GM12875 (cell line): ENCODE measurements at regions not wholly inside any gene's neighbourhood (a gene's known extent, or its start where the extent isn't known, plus 50 kb on each side); places are given as distances from the start of the nearest gene placed in this dataset.

Experiments used
- H3K4me3 ChIP-seq: one replicate; pipeline ENCODE4 v1.5.1; 2011; ENCODE audit warnings: low read depth, low read length, control low read depth
- CTCF ChIP-seq: IDR thresholded peaks from 2 replicates; pipeline ENCODE4 v1.5.1; 2011; ENCODE audit warnings: low read depth, mild to moderate bottlenecking, control low read depth, inconsistent platforms, low read length, moderate library complexity, borderline replicate concordance; ENCODE audit not compliant: insufficient read depth

DNA sequence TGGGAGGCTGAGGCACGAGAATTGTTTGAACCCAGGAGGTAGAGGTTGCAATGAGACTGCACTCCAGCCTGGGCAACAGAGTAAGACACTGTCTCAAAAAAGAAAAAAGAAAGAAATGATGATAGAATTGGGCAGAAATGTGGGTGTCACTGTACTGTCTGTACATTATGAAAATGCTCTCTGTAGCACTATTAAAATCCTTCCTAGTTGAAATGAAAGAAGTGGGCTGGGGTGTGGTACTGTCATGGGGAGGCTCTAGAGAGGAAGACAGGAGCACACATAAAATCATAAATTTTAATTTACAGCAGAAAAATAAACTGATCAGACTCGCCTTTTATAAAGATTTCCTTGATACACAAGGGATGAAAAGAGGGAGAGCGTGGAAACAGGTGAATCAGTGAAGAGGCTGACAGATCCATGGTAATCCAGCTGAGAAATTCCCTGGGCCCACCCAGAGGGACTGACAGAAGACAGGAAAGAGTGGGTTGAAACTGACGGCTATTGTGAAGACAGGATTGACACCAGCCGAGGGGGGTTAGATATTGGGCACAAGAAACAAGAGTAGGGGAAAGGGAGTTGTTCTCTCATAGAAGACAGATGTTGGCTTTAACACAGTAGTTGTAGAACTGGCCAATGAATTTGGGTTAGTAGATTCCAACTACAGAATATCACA is 96.4 kb upstream of the ATL2 start:
- TF ChIP-seq CTCF = no peak

DNA sequence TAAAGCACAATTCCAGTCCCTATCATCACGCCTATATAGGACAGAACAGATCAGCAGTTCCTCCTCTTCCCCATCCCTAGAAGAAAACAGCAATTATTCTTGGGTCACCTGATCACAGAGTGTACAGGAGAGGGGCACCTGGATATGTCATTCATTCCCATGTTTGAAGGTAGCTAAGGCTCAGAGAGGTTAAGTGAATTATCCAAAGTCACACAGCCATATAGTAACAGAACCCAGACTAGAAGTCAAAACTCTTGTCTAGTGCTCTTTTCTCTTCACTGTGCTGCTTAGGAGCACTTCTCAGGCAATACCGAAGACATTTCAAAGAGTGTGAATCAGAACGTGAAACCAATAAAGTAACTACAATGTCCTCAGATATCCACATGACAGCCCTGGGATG is 93.0 kb upstream of the ATL2 start:
- TF ChIP-seq CTCF = no peak

More for the DNA sequence above, 96.4 kb upstream of the ATL2 start:
- H3K4me3 ChIP-seq = no peak overlapping the region

DNA sequence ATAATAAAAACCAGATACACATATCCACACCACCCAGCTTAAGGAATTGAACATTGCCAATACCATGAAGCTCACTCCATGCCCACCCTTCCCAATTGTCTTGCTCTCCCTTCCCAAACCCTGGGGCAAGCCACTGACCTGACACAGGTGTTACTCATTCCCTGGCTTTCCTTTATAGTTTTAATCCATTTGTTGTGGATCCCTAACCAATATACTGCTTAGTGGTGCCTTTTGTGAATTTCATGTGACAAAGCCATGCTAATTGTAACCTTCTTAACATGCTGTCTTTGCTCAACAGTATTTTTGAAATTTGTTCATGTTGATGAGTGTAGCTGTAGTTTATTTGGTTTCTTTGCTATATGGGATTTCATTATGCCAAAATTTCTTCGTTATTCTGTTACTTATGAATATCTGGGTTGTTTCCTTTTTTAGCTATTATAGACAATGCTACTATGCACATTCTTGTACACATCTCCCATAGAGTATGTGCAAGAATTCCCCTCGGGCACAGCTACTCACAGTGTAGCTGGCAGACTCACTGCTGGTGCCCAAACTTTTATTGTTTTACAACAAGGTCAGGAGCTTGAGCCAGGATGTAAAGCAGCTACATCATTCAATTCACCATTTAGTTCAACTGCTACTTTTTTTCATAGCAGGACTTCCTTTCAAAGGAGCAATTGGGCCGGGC is 90.8 kb upstream of the ATL2 start:
- no peak for TF ChIP-seq CTCF
- H3K4me3 ChIP-seq = no peak overlapping the region

More for the DNA sequence above, 93.0 kb upstream of the ATL2 start:
- no peak overlapping the region for H3K4me3 ChIP-seq

GRCh38 chr2:38466876-38467767 is 90.0 kb upstream of the ATL2 start:
- no peak overlapping the region for H3K4me3 ChIP-seq
- no peak for TF ChIP-seq CTCF

GRCh38 chr2:38466409-38466808 is 89.3 kb upstream of the ATL2 start:
- TF ChIP-seq CTCF = no peak

DNA sequence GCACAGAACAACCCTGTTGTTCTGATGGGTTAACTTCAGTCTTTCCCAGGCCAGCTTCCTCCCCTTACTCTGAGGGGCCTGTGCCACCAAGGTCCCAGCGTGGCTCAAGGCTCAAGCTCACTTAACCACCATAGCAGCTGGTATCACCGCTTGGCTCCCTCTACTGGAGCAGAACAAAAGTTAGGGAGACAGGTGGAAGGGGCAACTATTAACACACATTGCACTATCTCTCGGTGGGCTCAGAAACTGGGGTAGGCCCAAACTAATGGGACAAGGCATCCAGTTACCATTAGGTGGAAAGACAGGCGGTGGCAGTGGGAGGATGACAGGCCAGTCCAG is 88.7 kb upstream of the ATL2 start:
- H3K4me3 ChIP-seq = no peak overlapping the region
- peak; percentile 70 for TF ChIP-seq CTCF

More at GRCh38 chr2:38466409-38466808, 89.3 kb upstream of the ATL2 start:
- no peak overlapping the region for H3K4me3 ChIP-seq
